Astrocyte of the cerebellum (primary cell): ENCODE measurements at regions not wholly inside any gene's neighbourhood (a gene's known extent, or its start where the extent isn't known, plus 50 kb on each side); places are given as distances from the start of the nearest gene placed in this dataset.

ENCODE experiments used
- DNase-seq: peaks from one replicate; pipeline ENCODE4 v3.0.0-alpha.2; 2011; ENCODE audit warnings: low read depth
- H3K4me3 ChIP-seq: 2 replicates; pipeline ENCODE4 v1.5.1; 2011; ENCODE audit warnings: mild to moderate bottlenecking, low read depth, low read length, moderate library complexity
- in situ Hi-C: cut with HindIII; loops from 2 replicates; pipeline ENCODE4 v1.10.0; 2017; ENCODE audit warnings: low sequenced_read_pairs
- TF ChIP-seq, protein P1 (sequence below): IDR thresholded peaks from 2 replicates; pipeline ENCODE4 v1.5.1; 2012; ENCODE audit warnings: low read length, low read depth, moderate library complexity, mild to moderate bottlenecking; ENCODE audit errors: missing control alignments

- in situ Hi-C loops, result no loop called here
- TF ChIP-seq, protein P1, sequence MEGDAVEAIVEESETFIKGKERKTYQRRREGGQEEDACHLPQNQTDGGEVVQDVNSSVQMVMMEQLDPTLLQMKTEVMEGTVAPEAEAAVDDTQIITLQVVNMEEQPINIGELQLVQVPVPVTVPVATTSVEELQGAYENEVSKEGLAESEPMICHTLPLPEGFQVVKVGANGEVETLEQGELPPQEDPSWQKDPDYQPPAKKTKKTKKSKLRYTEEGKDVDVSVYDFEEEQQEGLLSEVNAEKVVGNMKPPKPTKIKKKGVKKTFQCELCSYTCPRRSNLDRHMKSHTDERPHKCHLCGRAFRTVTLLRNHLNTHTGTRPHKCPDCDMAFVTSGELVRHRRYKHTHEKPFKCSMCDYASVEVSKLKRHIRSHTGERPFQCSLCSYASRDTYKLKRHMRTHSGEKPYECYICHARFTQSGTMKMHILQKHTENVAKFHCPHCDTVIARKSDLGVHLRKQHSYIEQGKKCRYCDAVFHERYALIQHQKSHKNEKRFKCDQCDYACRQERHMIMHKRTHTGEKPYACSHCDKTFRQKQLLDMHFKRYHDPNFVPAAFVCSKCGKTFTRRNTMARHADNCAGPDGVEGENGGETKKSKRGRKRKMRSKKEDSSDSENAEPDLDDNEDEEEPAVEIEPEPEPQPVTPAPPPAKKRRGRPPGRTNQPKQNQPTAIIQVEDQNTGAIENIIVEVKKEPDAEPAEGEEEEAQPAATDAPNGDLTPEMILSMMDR, result no peak
- H3K4me3 ChIP-seq, result no peak overlapping the region
- no peak for DNase-seq
Observed at GRCh38 chr1:38579056-38579455, 280.5 kb downstream of the RRAGC start.

- peak overlapping the region; percentile 2 for H3K4me3 ChIP-seq
Observed at GRCh38 chr1:38578271-38578951, 281.2 kb downstream of the RRAGC start.

DNA sequence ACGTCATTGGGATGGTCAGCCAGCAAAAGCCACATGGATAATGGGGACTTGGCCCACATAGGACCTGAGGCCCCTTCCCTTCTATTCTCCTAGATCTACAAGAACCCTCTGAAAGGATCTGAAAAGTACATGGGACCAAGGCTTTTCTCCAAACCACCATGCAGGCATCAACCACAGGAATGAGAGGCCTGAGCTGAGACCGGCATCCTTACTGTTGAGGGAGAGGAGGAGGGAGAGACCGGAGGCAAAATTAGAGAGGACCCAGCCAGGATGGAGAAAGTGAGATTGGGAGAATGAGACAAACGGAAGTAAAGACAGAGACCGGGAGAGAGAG is 281.7 kb downstream of the RRAGC start:
- H3K4me3 ChIP-seq, result no peak overlapping the region
- in situ Hi-C loops, result no loop called here
- TF ChIP-seq, protein P1, result no peak
- no peak for DNase-seq

More at GRCh38 chr1:38578271-38578951, 281.2 kb downstream of the RRAGC start:
- in situ Hi-C loops, result no loop called here
- TF ChIP-seq, protein P1, result no peak
- no peak for DNase-seq

DNA sequence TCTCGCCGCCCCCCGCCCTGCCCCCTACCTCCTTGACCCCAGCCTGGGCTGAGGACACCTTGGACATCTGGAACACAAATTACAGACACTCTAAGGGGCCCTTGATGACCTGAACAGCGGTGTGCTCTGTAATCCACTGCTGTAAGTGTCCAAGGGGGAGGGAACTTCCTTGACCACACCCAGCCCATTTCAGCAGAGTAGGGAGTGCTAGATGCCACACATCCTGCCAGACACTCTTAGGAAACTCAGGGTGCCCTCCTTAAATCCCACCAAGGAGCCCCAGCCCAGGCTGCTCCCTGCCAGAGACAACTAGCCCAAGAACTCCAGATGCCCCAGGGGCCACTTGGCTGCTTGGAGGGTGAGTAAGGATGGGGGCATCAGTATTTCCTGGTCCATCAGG is 282.2 kb downstream of the RRAGC start:
- TF ChIP-seq, protein P1, result no peak

DNA sequence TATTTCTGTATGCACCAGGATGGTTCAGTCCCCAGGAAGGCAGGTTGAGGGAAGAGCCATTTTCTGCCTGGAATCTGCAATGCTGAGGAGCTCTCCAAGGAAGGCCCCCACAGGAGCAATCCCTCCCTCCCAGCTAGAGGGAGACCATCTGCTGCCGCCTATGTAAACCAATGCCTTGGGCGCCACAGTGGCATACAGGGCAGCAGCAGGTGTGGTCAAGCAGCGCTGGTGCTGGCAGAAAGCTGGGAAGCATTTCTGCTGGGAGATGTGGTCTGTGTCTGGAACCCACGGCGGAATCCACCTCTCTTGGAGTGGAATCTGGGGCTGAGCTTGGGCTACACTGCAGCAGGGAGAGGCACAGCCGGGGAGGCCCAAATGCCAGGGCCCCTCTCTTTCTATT is 283.3 kb downstream of the RRAGC start:
- in situ Hi-C loops, result no loop called here
- TF ChIP-seq, protein P1, result no peak
- no peak for DNase-seq
- H3K4me3 ChIP-seq, result no peak overlapping the region

More for the DNA sequence above, 282.2 kb downstream of the RRAGC start:
- no peak overlapping the region for H3K4me3 ChIP-seq
- no peak for DNase-seq
- in situ Hi-C loops, result no loop called here

GRCh38 chr1:38571726-38572125 is 287.8 kb downstream of the RRAGC start:
- no peak for DNase-seq
- in situ Hi-C loops, result no loop called here
- H3K4me3 ChIP-seq, result no peak overlapping the region
- TF ChIP-seq, protein P1, result no peak
